ENCODE measurements at regions not wholly inside any gene's neighbourhood (a gene's known extent, or its start where the extent isn't known, plus 50 kb on each side); places are given as distances from the start of the nearest gene placed in this dataset.

DNA sequence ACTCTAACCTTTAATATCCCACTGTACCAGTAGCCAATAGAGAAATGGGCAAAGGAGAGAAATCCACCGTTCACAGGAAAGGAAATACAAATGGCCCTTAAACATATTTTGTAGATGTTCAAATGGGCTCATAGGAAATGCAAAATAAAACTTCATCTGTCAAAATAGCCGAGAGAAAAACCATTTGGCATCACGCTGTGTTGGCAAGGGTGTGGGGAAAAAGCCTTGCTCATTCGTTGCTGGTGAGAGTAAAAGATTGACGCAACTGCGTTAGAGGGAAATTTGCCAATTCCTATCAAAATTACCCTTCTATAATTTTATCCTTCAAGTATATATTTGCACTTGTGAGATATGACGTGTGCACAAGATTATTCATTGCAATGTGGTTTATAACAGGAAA is 131.9 kb downstream of the EIF4E start:
- Histone ChIP-seq H3K9me3 (no peaks in the 10 kb centered on the region), H3K4me1 (no peaks in the 10 kb centered on the region), H3K36me3 (no peaks in the 10 kb centered on the region), H3K27ac (no peak overlapping the region), H3K4me3 (no peak overlapping the region), H3K27me3 (replicated peaks in 1 of 7) (no peaks in the 10 kb centered on the region)
- 77 to 85% (median 83%) methylated on average over 7 of the region's 7 CpGs for WGBS, 5 donors
- TF ChIP-seq, protein P1, sequence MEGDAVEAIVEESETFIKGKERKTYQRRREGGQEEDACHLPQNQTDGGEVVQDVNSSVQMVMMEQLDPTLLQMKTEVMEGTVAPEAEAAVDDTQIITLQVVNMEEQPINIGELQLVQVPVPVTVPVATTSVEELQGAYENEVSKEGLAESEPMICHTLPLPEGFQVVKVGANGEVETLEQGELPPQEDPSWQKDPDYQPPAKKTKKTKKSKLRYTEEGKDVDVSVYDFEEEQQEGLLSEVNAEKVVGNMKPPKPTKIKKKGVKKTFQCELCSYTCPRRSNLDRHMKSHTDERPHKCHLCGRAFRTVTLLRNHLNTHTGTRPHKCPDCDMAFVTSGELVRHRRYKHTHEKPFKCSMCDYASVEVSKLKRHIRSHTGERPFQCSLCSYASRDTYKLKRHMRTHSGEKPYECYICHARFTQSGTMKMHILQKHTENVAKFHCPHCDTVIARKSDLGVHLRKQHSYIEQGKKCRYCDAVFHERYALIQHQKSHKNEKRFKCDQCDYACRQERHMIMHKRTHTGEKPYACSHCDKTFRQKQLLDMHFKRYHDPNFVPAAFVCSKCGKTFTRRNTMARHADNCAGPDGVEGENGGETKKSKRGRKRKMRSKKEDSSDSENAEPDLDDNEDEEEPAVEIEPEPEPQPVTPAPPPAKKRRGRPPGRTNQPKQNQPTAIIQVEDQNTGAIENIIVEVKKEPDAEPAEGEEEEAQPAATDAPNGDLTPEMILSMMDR (IDR thresholded peaks at IDR 0.05 in 8 of 11, conservative IDR thresholded peaks at IDR 0.05 in 3 of 11), result no peak
- TF ChIP-seq POLR2AphosphoS5 (IDR thresholded peaks at IDR 0.05) (no peak), POLR2A (IDR thresholded peaks at IDR 0.05) (no peak)
- intact Hi-C loops (cut with DNase I; ENCODE audit: low total_unique reads), result no loop called here
- no peak for DNase-seq

DNA sequence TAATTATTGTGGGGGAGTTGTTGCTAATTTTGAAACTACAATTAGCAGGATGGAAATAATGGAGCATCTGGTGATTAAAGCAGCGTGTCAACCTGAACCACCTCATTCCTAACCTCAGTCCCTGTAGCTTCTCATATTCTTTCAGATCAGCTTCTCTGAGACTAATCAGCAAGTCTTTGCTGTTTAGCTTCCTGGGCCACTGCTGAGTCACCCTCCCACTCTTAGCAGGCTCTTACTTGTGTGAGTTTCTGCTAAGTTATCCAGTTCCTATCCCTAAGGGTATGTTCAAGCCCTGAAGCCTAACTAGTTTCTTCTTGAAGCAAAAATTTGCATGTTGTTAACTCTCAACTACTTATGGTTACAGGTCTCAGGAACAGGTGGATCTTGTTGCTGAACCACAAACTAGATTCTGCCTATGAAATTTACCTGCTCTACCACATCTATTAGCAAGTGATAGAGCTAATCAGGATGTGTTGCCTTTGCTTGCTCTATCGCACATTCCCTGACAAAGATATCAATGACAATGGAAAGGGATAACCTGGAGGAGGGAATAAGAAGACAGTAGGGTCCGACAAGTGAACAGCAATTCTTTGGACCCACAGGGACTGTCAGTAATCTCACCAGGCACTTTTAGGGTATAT is 134.2 kb downstream of the EIF4E start:
- H3K9me3 ChIP-seq, result no peaks in the 10 kb centered on the region
- H3K27me3 ChIP-seq (replicated peaks in 1 of 7), result no peaks in the 10 kb centered on the region
- no peaks in the 10 kb centered on the region for H3K4me1 ChIP-seq
- H3K27ac ChIP-seq, result no peak overlapping the region
- no peak for DNase-seq
- 81 to 89% (median 89%) methylated on average over 3 of the region's 3 CpGs for WGBS, 5 donors
- intact Hi-C loops (cut with DNase I; ENCODE audit: low total_unique reads), result no loop called here
- no peak for TF ChIP-seq POLR2A (IDR thresholded peaks at IDR 0.05)
- TF ChIP-seq, protein P1 (IDR thresholded peaks at IDR 0.05 in 8 of 11, conservative IDR thresholded peaks at IDR 0.05 in 3 of 11), result no peak
- TF ChIP-seq POLR2AphosphoS5 (IDR thresholded peaks at IDR 0.05), result no peak
- H3K4me3 ChIP-seq, result no peak overlapping the region
- no peaks in the 10 kb centered on the region for H3K36me3 ChIP-seq

DNA sequence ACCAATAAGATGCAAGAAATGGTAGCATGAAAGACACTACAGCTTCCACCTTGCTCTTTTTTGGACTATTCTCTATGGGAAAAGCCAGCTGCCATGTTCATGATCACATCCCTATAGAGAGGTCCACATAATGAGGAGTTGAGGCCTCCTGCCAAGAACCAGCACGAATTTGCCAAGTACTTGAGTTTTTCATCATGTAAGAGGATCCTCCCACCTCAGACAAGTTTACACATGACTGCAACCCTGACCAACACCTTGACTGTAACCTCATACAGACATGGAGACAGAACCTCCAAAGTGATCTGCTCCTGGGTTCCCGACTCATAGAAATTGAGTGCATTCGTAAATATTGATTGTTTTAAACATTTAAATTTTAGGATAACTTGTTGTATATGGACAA is 135.2 kb upstream of the TSPAN5 start:
- H3K4me3 ChIP-seq, result no peak overlapping the region
- H3K4me1 ChIP-seq, result no peaks in the 10 kb centered on the region
- no peaks in the 10 kb centered on the region for H3K27me3 ChIP-seq (replicated peaks in 1 of 7)
- H3K36me3 ChIP-seq, result no peaks in the 10 kb centered on the region
- DNase-seq, result no peak
- H3K9me3 ChIP-seq, result no peaks in the 10 kb centered on the region
- intact Hi-C loops (cut with DNase I; ENCODE audit: low total_unique reads), result no loop called here
- H3K27ac ChIP-seq, result no peak overlapping the region
- TF ChIP-seq POLR2AphosphoS5 (IDR thresholded peaks at IDR 0.05) (no peak), POLR2A (IDR thresholded peaks at IDR 0.05) (no peak)
- TF ChIP-seq, protein P1 (IDR thresholded peaks at IDR 0.05 in 8 of 11, conservative IDR thresholded peaks at IDR 0.05 in 3 of 11), result no peak
- 78 to 93% (median 85%) methylated on average over 3 of the region's 3 CpGs for WGBS, 5 donors

DNA sequence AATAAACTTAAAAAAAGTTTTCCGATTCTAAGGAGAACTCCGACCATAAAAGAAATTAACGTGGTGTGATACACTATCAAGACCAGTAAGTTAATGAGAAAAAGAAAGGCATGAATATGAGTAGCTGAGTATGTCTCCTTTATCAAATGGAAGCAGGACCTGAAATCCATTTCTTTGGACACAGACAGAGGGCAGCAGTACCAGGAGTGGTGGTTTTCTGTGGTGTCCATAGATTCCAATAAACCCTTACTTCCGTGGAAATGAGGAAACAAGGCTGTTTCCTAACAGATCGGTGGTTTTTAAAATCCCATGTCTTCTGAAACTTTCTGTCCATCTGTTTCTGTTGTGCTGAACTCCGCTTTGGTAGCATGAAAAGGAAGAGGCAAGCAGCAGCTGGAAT is 128.5 kb upstream of the TSPAN5 start:
- no peak for DNase-seq
- Histone ChIP-seq H3K4me3 (no peak overlapping the region), H3K27me3 (replicated peaks in 1 of 7) (no peaks in the 10 kb centered on the region), H3K36me3 (no peaks in the 10 kb centered on the region), H3K27ac (no peak overlapping the region), H3K4me1 (no peaks in the 10 kb centered on the region), H3K9me3 (no peaks in the 10 kb centered on the region)
- 49 to 71% (median 56%) methylated on average over 6 of the region's 6 CpGs for WGBS, 5 donors
- TF ChIP-seq POLR2AphosphoS5 (IDR thresholded peaks at IDR 0.05) (no peak), POLR2A (IDR thresholded peaks at IDR 0.05) (no peak)
- TF ChIP-seq, protein P1 (IDR thresholded peaks at IDR 0.05 in 8 of 11, conservative IDR thresholded peaks at IDR 0.05 in 3 of 11), result no peak
- intact Hi-C loops (cut with DNase I; ENCODE audit: low total_unique reads), result no loop called here

All from spleen (tissue), 11 donors.